ENCODE measurements at regions not wholly inside any gene's neighbourhood (a gene's known extent, or its start where the extent isn't known, plus 50 kb on each side); places are given as distances from the start of the nearest gene placed in this dataset.
"Not testable (repeated sequence)": the region's sequence is repeated elsewhere in the genome, so short reads cannot be mapped to it uniquely, and the experiment has no call there.

DNA sequence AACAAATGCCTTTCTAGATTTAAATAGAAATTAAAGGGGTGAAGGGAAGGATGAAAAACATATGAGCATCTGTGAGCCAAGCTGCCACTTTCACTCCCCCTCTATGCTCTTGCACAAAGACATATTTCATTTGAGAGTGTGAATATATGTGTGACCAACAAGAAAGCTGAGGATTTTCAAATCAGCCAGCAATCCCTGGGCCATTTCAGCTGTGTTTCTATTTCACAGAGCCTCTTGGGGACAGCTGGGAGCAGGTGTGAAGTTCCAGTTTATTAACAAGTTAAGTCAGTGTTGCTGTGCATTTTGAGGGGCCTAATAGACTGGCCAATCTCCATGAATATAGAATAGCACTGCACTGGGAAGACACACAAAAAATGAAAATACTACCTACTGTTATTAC lies 248.7 kb upstream of the RGMB start:
- no peak for DNase-seq (ENCODE audit: low read depth, low spot score)

DNA sequence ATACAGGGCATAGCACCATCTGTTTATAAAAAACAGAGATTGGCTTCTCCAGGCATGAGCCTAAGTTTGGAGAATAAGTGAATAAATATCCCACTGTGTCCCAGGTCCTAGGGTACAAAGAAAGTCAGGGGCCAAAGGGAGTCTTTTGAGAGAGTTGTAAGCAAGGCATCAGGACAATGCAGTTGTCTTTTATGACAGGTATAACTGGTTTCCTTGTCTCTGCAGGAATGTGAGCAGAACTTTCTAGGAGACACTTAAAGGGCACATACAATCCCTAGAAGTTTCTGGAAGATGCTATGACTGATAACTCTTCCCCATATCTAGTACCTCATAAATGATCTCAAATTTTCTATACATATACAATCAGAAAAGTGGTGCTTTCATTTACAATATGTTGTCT lies 245.6 kb upstream of the RGMB start:
- DNase-seq (ENCODE audit: low read depth, low spot score): no peak

DNA sequence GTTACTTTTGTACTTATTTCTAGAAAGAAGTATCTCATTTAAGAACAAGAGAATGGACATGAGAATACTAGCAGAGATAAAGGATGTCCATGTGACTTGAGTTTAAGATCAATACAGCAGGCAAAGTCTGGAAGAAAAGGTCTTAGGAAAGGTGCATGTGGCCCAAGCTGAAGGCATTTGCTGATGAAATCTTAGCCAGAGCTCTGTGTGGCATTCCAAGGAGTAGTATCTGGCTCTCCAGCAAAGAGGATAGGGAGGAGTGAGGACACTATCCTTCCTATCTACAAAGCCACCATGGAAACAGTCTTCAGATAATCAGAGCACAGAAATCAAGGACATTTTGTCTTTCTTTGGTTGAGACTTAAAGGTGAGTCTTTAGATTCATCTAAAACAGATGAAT lies 244.1 kb upstream of the RGMB start:
- DNase-seq (ENCODE audit: low read depth, low spot score): no peak

DNA sequence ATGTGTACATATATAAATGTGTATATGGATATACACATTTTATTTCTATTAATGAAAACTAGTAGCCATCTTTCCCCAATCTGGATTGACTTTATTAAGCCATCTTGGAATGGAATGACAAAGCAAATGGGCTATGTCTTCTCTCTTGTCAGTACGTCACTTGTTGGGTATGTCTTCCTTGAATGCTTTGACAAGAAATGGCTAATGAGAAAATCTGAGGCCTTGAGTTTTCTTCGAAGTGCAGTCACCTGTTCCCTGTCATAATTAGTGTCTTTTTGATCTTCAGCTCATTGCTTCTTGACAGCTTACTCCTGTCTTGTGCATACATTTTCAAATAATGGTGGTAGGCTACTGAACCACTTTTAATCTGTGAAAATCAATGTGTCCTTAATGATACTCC lies 243.2 kb upstream of the RGMB start:
- DNase-seq (ENCODE audit: low read depth, low spot score): no peak

DNA sequence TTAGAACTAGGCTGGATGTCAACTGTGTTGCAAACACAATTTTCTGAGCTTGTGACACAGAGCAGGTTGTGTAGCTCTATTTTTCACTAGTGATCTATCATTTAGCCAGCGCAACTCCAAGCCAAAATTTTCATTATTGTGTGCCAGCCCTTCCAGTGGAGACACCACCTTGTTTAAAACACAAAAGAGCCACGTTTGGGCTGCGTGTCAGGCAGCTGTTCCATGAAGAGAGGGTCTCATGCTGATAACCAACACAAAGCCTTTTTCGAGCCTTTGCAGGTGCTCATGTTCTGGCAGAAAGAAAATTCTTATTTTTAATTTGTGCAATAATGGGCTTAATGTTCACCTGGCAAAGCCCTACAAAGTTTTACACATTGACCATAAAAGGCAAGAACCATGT lies 237.6 kb upstream of the RGMB start:
- no peak for DNase-seq (ENCODE audit: low read depth, low spot score)

DNA sequence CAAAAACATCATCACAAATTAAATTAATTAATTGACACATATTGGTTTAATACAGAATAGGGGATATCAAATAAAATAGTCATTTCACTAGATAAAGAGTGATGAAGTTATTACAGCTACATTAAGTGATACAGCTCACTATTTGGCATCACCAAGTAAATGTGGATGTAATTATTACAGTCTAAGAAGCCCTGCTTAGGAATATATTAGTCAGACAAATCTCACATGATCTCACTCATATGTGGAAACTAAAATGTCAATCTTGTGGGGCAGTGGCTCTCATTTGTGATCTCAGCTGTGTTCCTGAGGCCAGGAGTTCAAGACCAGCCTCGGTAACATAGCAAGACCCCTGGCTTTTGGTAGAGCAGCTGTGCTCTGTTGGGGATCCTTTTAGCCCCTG lies 233.4 kb upstream of the RGMB start:
- no peak for DNase-seq (ENCODE audit: low read depth, low spot score)

DNA sequence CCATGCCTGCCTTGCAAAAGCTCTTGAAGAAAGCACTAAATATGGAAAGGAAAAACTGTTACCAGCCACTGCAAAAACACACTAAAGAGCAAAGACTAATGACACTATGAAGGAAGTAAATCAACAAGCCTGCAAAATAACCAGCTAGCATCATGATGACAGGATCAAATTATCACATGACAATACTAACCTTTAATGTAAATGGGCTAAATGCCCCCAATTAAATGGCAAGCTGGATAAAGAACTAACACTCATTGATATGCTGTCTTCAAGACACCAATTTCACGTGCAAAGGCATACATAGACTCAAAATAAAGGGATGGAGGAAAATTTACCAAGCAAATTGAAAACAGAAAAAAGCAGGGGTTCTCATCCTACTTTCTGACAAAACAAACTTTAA lies 231.8 kb upstream of the RGMB start:
- no peak for DNase-seq (ENCODE audit: low read depth, low spot score)

DNA sequence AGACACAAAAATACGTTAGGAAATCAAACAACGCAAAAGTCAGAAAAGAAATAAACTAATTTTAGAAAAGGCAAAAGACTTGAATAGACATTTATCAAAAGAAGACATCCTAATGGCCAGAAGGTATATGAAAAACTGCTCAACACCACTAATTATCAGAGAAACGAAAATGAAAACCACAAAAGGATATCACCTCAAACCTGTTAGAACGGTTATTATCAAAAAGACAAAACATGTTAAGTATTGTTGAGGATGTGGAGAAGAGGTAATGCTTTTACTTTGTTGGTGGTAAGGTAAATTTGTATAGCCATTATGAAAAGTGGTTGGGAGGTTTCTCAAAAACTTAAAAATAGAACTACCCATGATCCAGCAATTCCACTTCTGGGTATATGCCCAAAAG lies 230.0 kb upstream of the RGMB start:
- no peak for DNase-seq (ENCODE audit: low read depth, low spot score)

DNA sequence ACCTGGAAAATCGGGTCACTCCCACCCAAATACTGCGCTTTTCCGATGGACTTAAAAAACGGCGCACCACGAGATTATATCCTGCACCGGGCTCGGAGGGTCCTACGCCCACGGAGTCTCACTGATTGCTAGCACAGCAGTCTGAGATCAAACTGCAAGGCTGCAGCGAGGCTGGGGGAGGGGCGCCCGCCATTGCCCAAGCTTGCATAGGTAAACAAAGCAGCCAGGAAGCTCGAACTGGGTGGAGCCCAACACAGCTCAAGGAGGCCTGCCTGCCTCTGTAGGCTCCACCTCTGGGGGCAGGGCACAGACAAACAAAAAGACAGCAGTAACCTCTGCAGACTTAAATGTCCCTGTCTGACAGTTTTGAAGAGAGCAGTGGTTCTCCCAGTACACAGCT lies 226.5 kb upstream of the RGMB start:
- DNase-seq (ENCODE audit: low read depth, low spot score): not testable (repeated sequence)

DNA sequence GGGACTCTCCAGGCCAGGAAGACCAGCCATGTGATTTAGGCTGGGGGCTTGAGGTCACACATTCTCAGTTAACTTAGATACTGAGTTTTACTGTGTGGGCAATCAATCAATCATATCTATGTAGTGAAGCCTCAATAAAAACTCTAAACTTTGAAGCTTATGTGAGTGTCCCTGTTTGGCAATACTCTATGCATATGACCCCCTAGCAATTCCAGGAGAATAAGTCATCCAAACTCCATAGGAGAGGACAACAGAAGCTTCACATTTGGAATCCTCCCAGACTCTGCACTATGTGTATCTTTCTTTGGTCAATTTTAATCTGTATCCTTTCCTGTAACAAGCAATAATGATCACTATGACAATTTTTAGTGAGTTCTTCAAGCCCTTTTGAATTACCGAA lies 216.8 kb upstream of the RGMB start:
- no peak for DNase-seq (ENCODE audit: low read depth, low spot score)

DNA sequence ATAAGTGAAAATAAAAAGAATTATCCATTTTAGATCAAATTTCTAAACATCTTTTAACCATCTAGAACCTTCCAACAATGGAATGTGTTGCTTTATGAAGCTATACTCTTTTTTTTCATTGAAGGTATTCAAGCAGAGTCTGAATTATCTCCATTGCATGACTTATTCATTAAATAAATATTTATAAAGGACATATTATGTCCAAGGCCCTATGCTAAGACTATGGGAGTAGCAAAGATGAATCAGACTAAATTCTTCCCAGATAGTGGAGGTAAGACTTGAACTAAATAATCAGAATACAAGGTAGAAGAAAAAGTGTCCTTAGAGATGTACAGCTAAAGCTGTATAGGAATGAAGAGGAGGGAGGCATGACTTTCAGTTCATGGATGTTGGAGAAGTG lies 215.5 kb upstream of the RGMB start:
- DNase-seq (ENCODE audit: low read depth, low spot score): no peak

DNA sequence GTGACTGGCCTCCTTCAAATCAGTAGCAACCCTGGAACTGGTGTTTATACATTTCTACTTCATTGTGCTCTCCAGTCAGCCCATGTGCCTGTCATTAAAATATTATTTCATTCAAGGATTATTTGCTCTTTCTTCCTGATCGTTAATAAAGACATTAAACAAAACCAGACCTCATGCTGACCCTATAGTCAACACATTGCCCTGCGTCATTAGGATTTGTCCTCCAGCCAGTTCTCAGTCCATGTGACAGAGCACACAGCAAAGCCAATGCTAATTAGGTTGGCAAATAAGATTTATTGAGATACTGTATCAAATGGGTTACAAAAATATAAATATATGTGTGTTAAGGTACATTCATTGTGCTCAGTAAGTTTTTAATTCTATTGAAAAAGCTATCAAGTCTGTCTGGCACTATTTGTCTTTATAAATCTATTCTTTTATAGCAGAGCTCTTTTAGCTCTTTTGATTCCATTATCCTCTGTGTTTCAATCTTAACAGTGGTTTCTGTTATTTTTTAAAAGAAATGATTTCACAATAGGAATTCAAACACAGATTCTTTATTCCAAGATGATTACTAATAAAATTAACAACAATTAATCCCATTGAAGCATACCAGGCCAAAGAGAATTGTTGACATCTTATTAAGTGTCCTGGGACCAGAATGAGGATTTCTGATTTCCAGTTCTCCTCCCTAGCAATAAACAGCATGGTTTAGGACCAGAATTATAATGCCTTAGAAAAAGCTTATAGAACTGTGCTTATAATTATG lies 209.4 kb upstream of the RGMB start:
- no peak for DNase-seq (ENCODE audit: low read depth, low spot score)

DNA sequence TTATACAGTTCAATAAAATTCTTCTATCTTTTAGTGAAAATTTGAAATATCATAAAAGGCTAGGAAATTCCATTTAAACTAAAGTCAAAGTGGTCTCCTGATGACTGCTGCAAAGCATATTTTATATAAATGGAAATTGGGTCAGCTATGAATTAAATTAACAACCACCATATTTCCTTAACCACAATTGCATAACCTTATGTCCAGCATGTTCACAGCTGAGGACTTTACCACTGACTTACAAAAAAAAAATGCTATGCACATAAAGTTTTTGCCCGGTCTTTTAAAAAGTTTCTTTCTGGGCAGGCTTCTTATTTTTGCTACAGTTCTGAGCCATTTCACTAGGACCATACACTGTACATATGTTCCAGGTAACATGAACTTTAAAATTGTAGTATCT lies 208.6 kb upstream of the RGMB start:
- DNase-seq (ENCODE audit: low read depth, low spot score): no peak

DNA sequence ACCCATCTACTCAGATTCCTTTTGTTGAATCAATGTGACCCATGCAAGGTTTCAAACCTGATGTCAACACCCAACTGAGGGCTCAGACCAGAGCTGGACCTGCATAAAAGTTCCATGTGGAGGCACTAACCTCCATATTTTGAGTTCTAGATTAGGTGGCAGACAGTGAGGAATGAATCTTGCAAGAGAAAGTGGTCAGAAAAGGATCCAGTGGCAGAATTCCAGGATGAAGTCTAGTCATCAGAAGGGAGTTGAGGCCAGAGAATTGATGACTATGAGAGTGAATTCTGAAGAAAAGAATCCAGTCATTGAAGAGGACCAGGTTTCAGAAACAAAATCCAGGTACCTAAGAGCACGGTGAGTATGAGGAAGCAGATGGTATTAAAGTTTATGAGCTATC lies 205.1 kb upstream of the RGMB start:
- DNase-seq (ENCODE audit: low read depth, low spot score): no peak

DNA sequence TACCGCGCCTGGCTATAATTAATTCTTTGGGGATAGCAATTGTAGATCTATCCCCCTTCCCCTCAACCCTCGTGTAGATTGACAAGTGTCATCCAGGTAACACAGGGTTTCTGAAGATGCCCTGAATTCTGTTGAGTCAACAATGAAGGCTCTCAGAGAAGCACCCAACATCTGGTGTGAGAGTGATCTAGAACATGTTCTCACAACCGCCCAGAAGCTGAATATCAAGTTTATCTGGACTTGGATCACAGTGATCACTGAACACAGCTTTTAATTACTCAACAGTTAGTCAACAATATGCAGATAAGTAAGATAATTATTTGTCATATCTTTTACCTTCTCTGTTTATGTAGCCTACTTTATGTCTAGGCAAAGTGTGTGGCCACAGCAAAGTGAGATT lies 204.2 kb upstream of the RGMB start:
- no peak for DNase-seq (ENCODE audit: low read depth, low spot score)

DNA sequence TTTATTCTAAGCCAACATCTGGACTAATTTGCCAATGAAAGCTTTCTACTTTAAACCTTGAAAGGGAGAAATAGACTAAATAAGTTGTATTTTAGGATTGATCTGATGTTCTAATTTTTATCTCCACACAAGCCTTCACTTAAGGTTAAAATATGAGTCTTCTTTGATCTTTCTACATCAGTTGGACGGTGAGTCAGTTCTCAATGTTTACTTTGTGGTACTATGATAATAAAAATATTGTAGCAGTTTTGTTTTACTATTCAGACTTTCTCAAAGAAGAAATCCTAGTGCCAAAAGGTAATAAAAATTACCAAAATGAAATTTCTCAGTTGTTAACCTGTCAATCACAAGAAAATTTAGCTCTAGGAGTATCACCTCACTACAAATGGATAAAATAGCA lies 203.5 kb upstream of the RGMB start:
- DNase-seq (ENCODE audit: low read depth, low spot score): no peak

DNA sequence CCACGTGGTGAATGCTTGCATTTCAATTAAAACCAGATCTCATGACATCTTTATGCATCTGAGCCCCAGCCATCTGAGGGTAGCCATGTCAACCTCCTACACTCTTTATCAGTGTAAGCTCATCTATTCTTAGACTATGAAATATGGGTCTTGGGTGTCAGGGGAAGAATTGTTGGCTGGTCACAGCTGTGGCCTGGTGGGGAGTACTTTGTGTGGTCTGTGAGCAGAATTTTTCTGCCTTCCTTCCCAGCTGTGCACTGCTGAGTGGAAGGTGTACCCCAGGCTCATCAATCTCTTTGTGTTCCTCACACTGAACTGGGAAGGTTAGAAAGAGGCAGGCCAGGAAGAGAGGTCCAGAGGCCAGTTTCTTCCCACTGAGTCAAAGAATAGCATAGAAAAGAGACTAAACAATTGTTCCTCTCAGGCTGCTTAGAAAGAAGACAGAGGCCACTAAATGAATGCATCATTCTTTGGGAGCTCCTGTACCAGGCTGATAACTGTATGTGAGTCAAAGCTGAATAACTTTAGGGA lies 202.7 kb upstream of the RGMB start:
- DNase-seq (ENCODE audit: low read depth, low spot score): no peak

DNA sequence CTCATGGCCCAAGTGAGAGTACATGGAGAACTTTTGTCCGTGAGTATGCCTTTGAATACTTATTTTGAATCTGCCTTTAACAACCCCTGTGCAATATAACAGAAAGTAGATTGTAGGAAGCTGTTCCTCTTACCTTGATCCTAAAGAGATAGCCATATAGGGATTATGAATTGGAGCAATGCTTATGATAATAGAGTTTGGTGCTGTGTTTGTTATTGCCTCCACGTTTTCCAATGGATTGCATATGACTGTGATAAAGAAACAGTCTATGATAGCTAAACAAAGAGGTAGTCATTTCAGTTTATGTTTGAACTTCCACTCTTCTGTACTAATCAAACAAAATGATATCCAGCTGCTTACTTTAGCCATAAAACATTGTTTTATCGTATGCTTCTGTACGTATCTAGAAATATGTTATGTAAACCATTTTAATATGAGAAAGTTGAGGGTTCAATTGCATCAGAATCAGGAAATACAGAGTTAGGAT lies 199.6 kb upstream of the RGMB start:
- DNase-seq (ENCODE audit: low read depth, low spot score): no peak

DNA sequence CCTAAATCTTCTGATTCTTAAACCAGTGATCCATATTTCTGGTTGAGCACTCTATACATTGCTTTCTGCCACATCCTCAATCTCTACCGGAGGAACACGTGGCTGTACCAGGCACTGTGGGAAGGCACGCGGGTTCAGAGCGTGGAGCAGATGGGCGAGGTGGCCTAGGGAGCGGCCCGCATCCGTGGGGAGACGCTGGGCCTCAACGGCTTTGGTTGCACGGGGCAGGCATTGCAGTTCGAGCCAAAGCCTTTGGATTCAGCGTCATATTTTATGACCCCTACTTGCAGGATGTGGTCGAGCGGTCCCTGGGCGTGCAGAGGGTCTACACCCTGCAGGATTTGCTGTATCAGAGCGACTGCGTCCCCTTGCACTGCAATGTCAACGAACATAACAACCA lies 197.2 kb upstream of the RGMB start:
- no peak for DNase-seq (ENCODE audit: low read depth, low spot score)

DNA sequence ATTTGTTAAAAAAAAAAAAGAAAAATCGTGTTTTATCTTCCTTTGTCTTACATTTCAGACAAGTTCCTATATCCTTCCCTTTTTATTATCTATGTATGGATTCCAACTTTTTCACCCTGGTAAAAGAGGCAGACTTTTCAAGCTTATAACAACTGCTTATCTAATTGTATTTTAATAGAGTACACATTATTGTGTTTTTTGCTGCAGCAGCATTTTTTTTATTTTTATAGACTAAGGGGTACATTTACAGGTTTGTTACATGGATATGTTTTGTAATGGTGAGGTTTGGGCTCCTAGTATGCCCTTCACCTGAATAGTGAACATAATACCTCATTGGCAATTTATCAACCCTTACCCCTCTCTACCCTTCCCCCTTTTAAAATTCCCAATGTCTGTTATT lies 195.0 kb upstream of the RGMB start:
- no peak for DNase-seq (ENCODE audit: low read depth, low spot score)

DNA sequence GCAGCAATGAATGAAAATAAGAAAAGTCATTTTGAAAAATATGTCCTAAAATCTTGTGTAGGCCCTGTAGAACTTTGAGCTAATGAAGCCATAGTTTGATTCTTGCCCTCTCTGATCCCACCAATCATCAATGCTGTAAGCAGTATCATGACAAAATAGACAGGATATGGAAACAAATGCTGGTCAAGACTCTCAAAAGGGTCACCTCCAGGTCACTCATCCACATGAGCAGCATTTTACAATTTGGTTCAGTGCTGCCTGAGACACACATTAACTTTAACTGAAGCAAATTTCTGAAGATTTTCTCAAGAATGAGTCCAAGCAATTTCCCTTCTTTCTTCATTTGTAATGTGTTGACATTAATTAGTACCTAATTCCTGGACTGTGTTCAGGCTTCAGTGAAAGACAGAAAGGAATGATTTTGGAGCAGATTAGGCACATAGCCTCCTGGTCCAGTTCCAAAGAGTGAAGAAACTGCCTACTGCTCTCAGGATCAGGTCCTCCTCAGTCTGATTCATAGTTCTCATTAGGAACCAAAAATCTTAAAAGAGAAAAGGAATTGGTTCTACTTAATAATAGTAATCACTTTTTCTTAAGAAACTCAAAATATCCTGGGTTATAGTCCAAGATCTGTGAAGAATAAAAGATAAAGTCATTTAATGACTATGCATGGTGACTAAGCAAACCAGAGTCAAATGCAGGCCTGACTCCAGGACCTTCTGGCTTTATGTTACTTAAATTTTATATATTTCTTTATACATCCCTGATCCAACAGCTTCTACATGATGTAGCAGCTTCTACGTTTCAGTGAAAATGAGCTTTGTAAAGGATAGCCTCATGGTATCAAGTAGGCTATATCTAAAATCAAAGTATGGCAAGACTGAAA lies 192.1 kb upstream of the RGMB start:
- DNase-seq (ENCODE audit: low read depth, low spot score): no peak

DNA sequence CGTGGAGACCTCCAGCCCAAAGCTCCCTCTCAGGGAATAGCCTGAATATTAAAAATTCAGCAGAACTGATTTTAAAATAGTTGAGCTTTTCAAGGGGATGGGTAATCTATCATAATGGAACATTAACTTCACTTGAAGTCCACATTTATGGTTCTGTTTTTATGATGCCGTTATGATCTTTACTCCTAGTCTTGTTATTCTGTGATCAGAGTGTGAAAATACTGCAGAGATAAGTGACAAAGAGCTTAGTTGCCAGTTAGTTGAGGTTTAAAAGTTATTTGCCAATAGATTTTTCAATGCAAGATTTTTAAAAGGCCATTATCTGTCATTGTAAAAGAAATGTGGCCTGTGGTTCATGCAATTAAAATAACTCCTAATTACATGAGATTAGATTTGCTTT lies 189.9 kb upstream of the RGMB start:
- DNase-seq (ENCODE audit: low read depth, low spot score): no peak

Data from pulmonary artery endothelial cell (primary cell).